HepG2 (cell line): ENCODE measurements at regions not wholly inside any gene's neighbourhood (a gene's known extent, or its start where the extent isn't known, plus 50 kb on each side); places are given as distances from the start of the nearest gene placed in this dataset.

ENCODE experiments used
- ATAC-seq: fragments of 200-7000 bp; cut with Tn5 transposase; 3 replicates; pipeline ENCODE4 v1.9.1; 2020; ENCODE audit warnings: mild to moderate bottlenecking, moderate library complexity
- BruUV-seq: library from RNA; stranded (reverse); fragments of 400-500 nt; replicated peaks from 2 replicates; lab custom pipeline; 2021; lab: Mats Ljungman, UMichigan
- CTCF ChIA-PET: fragments of 300-600 bp; formaldehyde crosslinking; extraction: SDS; loops from one replicate; lab custom pipeline; 2021; ENCODE audit warnings: low total read pairs, inconsistent platforms, low intra/inter-chr PET ratio; lab: Yijun Ruan, JAX
- POLR2A ChIA-PET: fragments of 350-600 bp; sonication (Branson Sonifier 250); formaldehyde crosslinking; loops from one replicate; lab custom pipeline; 2020; ENCODE audit warnings: antibody characterized with exemption, inconsistent platforms; lab: Yijun Ruan, JAX
- DNase-seq: peaks from one replicate; pipeline ENCODE4 v3.0.0-alpha.2; 2015; ENCODE audit warnings: low spot score
- FAIRE-seq: peaks from 3 replicates; lab custom pipeline; 2011; peaks lifted over from hg19 to GRCh38; lab: Jason Lieb, UNC
- H2AFZ ChIP-seq: one replicate; pipeline ENCODE4 v1.6.1; 2011; ENCODE audit warnings: low read length, inconsistent platforms
- H3K27ac ChIP-seq: fragments of 300-600 bp; 3 replicates; pipeline ENCODE4 v1.8.0; 2011; ENCODE audit warnings: mixed run types, mild to moderate bottlenecking, mixed read lengths, low read length, inconsistent platforms; ENCODE audit not compliant: insufficient read depth; ENCODE audit errors: extremely low read length
- H3K27me3 ChIP-seq, 2 experiments: fragments of 200-600 bp in 1 of 2; 2 replicates in 1 of 2; 3 replicates in 1 of 2; pipeline versions ENCODE4 v1.6.0 to v1.8.0; 2011; ENCODE audit warnings: low read length in 2 of 2, mild to moderate bottlenecking in 2 of 2, moderate library complexity in 2 of 2, inconsistent platforms in 1 of 2; ENCODE audit not compliant: insufficient read depth in 2 of 2, control insufficient read depth in 1 of 2
- H3K36me3 ChIP-seq, 2 experiments: fragments of 200-600 bp in 1 of 2; replicated peaks in 1 of 2; 2 replicates in 1 of 2; 3 replicates in 1 of 2; pipeline versions ENCODE4 v1.5.1 to v1.8.0; 2011; ENCODE audit warnings: low read length in 2 of 2, inconsistent platforms in 1 of 2; ENCODE audit not compliant: insufficient read depth in 2 of 2, control insufficient read depth in 1 of 2
- H3K4me1 ChIP-seq: 2 replicates; pipeline ENCODE4 v1.5.1; 2012; ENCODE audit warnings: low read length, inconsistent platforms; ENCODE audit not compliant: insufficient read depth
- H3K4me2 ChIP-seq: 2 replicates; pipeline ENCODE4 v1.6.0; 2011; ENCODE audit warnings: low read depth, low read length, inconsistent platforms
- H3K4me3 ChIP-seq, 3 experiments: fragments of 200-600 bp in 1 of 3; sonication (generic), shearing (Covaris generic) in 1 of 3; replicated peaks in 1 of 3; 2 replicates each; pipeline ENCODE4 v1.5.1; 2011 to 2016; ENCODE audit warnings: low read length in 3 of 3, inconsistent platforms in 2 of 3, low read depth in 2 of 3, mild to moderate bottlenecking in 2 of 3, control low read depth in 1 of 3, mixed read lengths in 1 of 3; ENCODE audit not compliant: insufficient read depth in 1 of 3
- H3K79me2 ChIP-seq: one replicate; pipeline ENCODE4 v1.6.1; 2011; ENCODE audit warnings: low read length, inconsistent platforms; ENCODE audit not compliant: insufficient read depth
- H3K9ac ChIP-seq: 2 replicates; pipeline ENCODE4 v1.6.0; 2011; ENCODE audit warnings: mild to moderate bottlenecking, low read depth, low read length, inconsistent platforms; ENCODE audit not compliant: insufficient read depth
- H3K9me3 ChIP-seq: 2 replicates; pipeline ENCODE4 v1.5.1; 2012; ENCODE audit warnings: mild to moderate bottlenecking, low read length
- H4K20me1 ChIP-seq: 2 replicates; pipeline ENCODE4 v1.6.0; 2011; ENCODE audit warnings: inconsistent platforms, mild to moderate bottlenecking, low read length, moderate library complexity; ENCODE audit not compliant: insufficient read depth
- FOXJ3 ChIP-seq: sonication (generic); formaldehyde crosslinking; IDR thresholded peaks from 2 replicates; pipeline ENCODE4 v1.4.0; 2020; ENCODE audit warnings: missing genetic modification reagents, mild to moderate bottlenecking, borderline replicate concordance
- MYC ChIP-seq: sonication (generic); formaldehyde crosslinking; IDR thresholded peaks from 2 replicates; pipeline ENCODE4 v1.9.0; 2021; ENCODE audit warnings: missing genetic modification reagents, borderline replicate concordance
- ZBTB37 ChIP-seq: sonication (generic); formaldehyde crosslinking; IDR thresholded peaks from 2 replicates; pipeline ENCODE4 v1.4.0; 2020; ENCODE audit warnings: mild to moderate bottlenecking, missing genetic modification reagents
- ZNF17 ChIP-seq: sonication (generic); formaldehyde crosslinking; IDR thresholded peaks from 2 replicates; pipeline ENCODE4 v1.5.0; 2020; ENCODE audit warnings: mild to moderate bottlenecking, missing genetic modification reagents
- ZNF318 ChIP-seq: sonication (generic); formaldehyde crosslinking; IDR thresholded peaks from 2 replicates; pipeline ENCODE4 v1.4.0; 2020; ENCODE audit warnings: mild to moderate bottlenecking, missing genetic modification reagents
- ZNF407 ChIP-seq: sonication (generic); formaldehyde crosslinking; IDR thresholded peaks from one replicate; pipeline ENCODE4 v1.5.1; 2020; ENCODE audit warnings: mild to moderate bottlenecking, missing genetic modification reagents; ENCODE audit errors: not compliant biosample characterization
- WGBS: methylation state at CpG from one replicate; pipeline ENCODE4 v1.1.6; 2017; ENCODE audit warnings: low lambda C conversion rate; 5-methylcytosine and 5-hydroxymethylcytosine counted together
- in situ Hi-C: cut with HindIII; loops from 2 replicates; pipeline ENCODE4 v1.10.0; 2017; ENCODE audit warnings: low pct_unique_long_range_greater_than_20kb; ENCODE audit not compliant: extremely low pct_ligation_motif_present
- intact Hi-C: fragments of 100-400 bp; cut with micrococcal nuclease; formaldehyde crosslinking; loops from one replicate; pipeline ENCODE4 v1.10.0; 2022; ENCODE audit not compliant: unreplicated experiment

- no peaks in the 10 kb centered on the region for H3K4me1 ChIP-seq
- peaks cover 0 to 1% of the 10 kb centered on the region in 2 experiments; a peak in 2 of 5 replicates for H3K27me3 ChIP-seq
- no peak overlapping the region for H3K4me2 ChIP-seq
- no peaks in the 10 kb centered on the region for H3K36me3 ChIP-seq
- POLR2A ChIA-PET: no interaction called here
- no peak overlapping the region for H2AFZ ChIP-seq
- no peak overlapping the region for H3K27ac ChIP-seq
- H3K9me3 ChIP-seq: no peaks in the 10 kb centered on the region
- no peak overlapping the region for H3K4me3 ChIP-seq
- no peak for FAIRE-seq
- CTCF ChIA-PET: no interaction called here
- no peak overlapping the region for H3K9ac ChIP-seq
- intact Hi-C loops (no loop called here), in situ Hi-C loops (no loop called here)
- DNase-seq: no peak
- no peaks in the 10 kb centered on the region for H3K79me2 ChIP-seq
- no TSS peak for BruUV-seq
- 2% methylated on average over 2 of the region's 2 CpGs for WGBS
- no peaks in the 10 kb centered on the region for H4K20me1 ChIP-seq
- ATAC-seq: no peak
- TF ChIP-seq ZNF407 (no peak), ZNF318 (CRISPR knock-in tag) (no peak), MYC (no peak), ZNF17 (CRISPR knock-in tag) (no peak), FOXJ3 (CRISPR knock-in tag) (no peak), ZBTB37 (no peak)
These were observed 342.0 kb upstream of the PPP2R3A start for GRCh38 chr3:135623558-135623957.
